VCaP (cell line): ENCODE measurements at regions not wholly inside any gene's neighbourhood (a gene's known extent, or its start where the extent isn't known, plus 50 kb on each side); places are given as distances from the start of the nearest gene placed in this dataset.

ENCODE experiments used
- H3K27ac ChIP-seq: fragments of 450-650 bp; 2 replicates; pipeline ENCODE4 v1.5.1; 2017
- TF ChIP-seq, protein P1 (sequence below): fragments of 450-650 bp; conservative IDR thresholded peaks from 2 replicates; pipeline ENCODE4 v1.5.1; 2017; ENCODE audit warnings: mild to moderate bottlenecking, moderate library complexity

- TF ChIP-seq, protein P1, sequence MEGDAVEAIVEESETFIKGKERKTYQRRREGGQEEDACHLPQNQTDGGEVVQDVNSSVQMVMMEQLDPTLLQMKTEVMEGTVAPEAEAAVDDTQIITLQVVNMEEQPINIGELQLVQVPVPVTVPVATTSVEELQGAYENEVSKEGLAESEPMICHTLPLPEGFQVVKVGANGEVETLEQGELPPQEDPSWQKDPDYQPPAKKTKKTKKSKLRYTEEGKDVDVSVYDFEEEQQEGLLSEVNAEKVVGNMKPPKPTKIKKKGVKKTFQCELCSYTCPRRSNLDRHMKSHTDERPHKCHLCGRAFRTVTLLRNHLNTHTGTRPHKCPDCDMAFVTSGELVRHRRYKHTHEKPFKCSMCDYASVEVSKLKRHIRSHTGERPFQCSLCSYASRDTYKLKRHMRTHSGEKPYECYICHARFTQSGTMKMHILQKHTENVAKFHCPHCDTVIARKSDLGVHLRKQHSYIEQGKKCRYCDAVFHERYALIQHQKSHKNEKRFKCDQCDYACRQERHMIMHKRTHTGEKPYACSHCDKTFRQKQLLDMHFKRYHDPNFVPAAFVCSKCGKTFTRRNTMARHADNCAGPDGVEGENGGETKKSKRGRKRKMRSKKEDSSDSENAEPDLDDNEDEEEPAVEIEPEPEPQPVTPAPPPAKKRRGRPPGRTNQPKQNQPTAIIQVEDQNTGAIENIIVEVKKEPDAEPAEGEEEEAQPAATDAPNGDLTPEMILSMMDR: no peak
- no peak overlapping the region for H3K27ac ChIP-seq
Measured at GRCh38 chr2:155839436-155839835, 493.1 kb downstream of the NR4A2 start.

DNA sequence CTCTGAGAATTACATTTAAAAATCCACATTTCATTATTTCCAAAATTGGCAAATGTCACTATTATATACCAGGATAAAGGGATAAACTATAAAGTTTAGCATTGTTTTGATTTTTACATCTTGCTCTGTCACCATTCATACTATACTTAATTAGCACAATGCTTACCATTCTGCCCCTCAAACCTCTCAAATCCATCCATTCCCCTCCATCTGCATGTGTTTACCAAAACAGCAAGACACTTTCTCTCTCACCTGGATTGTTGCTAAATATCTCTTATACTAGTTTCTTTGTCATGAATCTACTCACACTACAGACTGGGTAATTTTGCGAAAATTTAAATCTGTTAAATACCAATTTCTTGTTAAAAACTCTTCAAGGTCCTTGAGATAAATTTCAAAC is 496.1 kb downstream of the NR4A2 start:
- TF ChIP-seq, protein P1: no peak
- H3K27ac ChIP-seq: no peak overlapping the region

DNA sequence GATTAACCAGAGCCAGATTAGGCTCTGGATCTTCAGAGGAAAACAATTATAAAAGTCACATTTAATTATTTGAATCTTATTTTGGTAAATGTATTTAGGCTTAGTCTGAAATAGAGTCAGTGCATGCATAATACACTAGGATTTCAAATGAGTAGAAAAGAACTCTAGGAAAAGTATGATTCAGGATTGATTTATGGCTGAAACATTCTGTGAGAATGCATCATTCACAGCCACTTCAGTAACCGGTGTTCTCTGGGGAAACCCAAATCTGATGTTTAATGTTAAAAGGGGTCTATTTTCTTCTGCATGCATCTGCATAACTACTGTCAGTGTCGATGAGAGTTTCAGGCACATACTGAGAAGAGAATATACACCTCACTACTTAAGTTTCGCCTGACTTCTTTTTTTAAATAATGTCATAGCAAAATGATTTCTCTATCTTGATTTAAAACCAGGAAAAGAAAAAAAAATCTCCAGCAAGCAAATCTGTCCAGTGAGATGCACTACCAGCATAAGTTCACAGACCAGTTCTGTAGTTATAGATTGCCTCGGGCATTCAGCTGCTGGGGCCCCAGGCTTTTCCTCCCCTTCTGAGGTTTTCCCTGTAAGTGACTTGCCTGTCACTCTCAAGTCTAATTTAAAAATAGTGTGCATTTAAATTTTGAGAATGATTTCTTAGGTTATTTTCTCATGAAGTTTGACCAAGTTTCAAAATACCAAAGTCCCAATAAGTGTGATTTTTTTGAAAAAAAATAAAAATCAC is 501.5 kb downstream of the NR4A2 start:
- TF ChIP-seq, protein P1: no peak
- H3K27ac ChIP-seq: no peak overlapping the region

- H3K27ac ChIP-seq: no peak overlapping the region
- TF ChIP-seq, protein P1: no peak
Measured at GRCh38 chr2:155830351-155830750, 502.2 kb downstream of the NR4A2 start.

GRCh38 chr2:155825876-155826275 is 506.6 kb downstream of the NR4A2 start:
- TF ChIP-seq, protein P1: no peak
- no peak overlapping the region for H3K27ac ChIP-seq

- TF ChIP-seq, protein P1: no peak; the same call in 1 of the 2 replicates
- H3K27ac ChIP-seq: no peak overlapping the region
Measured at GRCh38 chr2:155815851-155816250, 516.7 kb downstream of the NR4A2 start.

DNA sequence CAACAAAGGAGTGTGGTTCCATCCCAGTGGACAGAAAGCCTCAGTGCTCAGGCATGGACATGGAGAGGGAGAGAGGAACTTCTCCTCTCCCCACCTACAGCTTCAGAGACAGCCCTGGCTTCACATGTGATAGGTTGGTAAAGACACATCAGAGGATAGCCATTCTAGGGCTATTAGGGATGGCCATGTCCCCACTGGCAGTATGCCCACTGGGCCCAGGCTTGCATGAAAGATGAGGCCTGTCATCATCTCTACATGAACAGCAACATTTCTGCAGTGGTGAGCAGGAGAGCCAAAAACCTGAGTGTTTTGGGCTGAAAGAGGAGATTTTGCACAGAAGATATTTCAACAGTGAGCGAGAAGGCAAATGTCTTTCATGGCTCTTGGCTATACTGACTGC is 517.2 kb downstream of the NR4A2 start:
- H3K27ac ChIP-seq: no peak overlapping the region
- TF ChIP-seq, protein P1: no peak
